ENCODE measurements at regions not wholly inside any gene's neighbourhood (a gene's known extent, or its start where the extent isn't known, plus 50 kb on each side); places are given as distances from the start of the nearest gene placed in this dataset.

GRCh38 chr14:84403585-84403984, 1126.4 kb upstream of the FLRT2 start:
- TF ChIP-seq TAF1 (IDR thresholded peaks at IDR 0.05; ENCODE audit: borderline replicate concordance, insufficient read depth, low read length) = no peak
- TF ChIP-seq SIN3A (IDR thresholded peaks at IDR 0.05; ENCODE audit: borderline replicate concordance, insufficient read depth, low read length) = no peak
- TF ChIP-seq REST (IDR thresholded peaks at IDR 0.05; ENCODE audit: insufficient read depth in 1 of 2, low read depth in 2 of 2, low read length in 2 of 2) = no peak
- TF ChIP-seq POLR2AphosphoS5 (IDR thresholded peaks at IDR 0.05; ENCODE audit: low read depth, low read length) = no peak
